ENCODE measurements at regions not wholly inside any gene's neighbourhood (a gene's known extent, or its start where the extent isn't known, plus 50 kb on each side); places are given as distances from the start of the nearest gene placed in this dataset.

DNA sequence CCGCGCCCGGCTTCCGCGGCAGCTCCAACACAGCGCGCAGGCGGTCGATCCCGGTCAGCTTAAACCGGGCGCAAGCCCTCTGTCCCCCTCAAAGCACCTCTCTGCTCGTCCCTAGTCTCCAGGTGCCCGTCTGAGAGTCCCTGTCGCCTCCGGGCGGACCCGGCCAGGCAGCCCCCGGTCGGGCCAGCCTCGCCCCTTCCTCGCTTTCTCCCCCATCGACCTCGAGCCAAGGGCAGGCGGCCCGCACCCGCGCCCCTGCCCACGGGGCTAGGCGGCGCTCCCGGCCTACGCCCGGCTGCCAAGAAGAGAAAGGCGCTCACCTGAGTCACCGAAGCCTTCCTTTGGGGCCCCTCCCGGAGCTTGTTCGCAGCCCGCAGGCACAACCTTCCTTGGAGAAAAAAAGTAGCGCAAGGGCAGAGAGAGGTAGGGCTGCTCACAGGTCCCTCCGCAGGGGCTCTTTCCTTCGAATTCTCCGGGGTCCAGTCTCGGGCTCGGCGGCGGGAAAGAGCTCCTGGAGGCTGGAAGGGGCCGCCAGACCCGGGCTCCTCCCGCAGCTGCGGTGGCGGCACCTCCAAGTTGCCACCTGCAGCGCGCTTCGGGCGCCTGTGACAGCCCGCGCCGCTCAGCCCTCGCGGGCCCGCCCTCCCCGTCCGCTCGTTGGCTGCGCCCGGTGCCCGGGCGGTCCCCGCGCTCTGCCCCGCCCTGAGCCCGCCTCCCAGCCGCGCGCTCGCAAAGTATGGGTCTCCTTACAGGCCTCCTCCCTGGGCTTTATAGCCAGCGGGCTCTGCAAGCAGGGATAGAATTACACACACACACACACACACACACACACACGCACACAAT is 86.5 kb upstream of the EPB41L3 start (continued):
- TF ChIP-seq ZNF76 (tag by site-specific recombination; IDR thresholded peaks at IDR 0.05; ENCODE audit: borderline replicate concordance, low read depth), result no peak
- TF ChIP-seq, protein P1, sequence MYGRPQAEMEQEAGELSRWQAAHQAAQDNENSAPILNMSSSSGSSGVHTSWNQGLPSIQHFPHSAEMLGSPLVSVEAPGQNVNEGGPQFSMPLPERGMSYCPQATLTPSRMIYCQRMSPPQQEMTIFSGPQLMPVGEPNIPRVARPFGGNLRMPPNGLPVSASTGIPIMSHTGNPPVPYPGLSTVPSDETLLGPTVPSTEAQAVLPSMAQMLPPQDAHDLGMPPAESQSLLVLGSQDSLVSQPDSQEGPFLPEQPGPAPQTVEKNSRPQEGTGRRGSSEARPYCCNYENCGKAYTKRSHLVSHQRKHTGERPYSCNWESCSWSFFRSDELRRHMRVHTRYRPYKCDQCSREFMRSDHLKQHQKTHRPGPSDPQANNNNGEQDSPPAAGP (tag by site-specific recombination; IDR thresholded peaks at IDR 0.05), result peak; percentile 77
- peak; percentile 42; the same call in 1 of the 2 replicates for TF ChIP-seq ZNF561 (tag by site-specific recombination; IDR thresholded peaks at IDR 0.05; ENCODE audit: borderline replicate concordance)
- peak; percentile 63; the same call in 1 of the 2 replicates for TF ChIP-seq ZBTB20 (tag by site-specific recombination; IDR thresholded peaks at IDR 0.05)
- peak; percentile 56 for TF ChIP-seq SP3 (tag by site-specific recombination; IDR thresholded peaks at IDR 0.05)
- TF ChIP-seq ZNF777 (tag by site-specific recombination; IDR thresholded peaks at IDR 0.05; ENCODE audit: borderline replicate concordance), result peak; percentile 71; the same call in 1 of the 2 replicates
- TF ChIP-seq ZSCAN16 (tag by site-specific recombination; IDR thresholded peaks at IDR 0.05), result peak; percentile 79
- TF ChIP-seq ZNF660 (tag by site-specific recombination; IDR thresholded peaks at IDR 0.05), result peak; percentile 65
- TF ChIP-seq KLF10 (tag by site-specific recombination; IDR thresholded peaks at IDR 0.05), result peak; percentile 56; the same call in 1 of the 2 replicates
- no peak for TF ChIP-seq EGR2 (tag by site-specific recombination; IDR thresholded peaks at IDR 0.05; ENCODE audit: low read depth)
- TF ChIP-seq ZEB2 (tag by site-specific recombination; IDR thresholded peaks at IDR 0.05), result 0 out of 2 replicates have a peak, but pooled peaks have one; percentile 35
- TF ChIP-seq ZNF629 (tag by site-specific recombination; IDR thresholded peaks at IDR 0.05), result 0 out of 2 replicates have a peak, but pooled peaks have one; percentile 25
- peak; percentile 59; the same call in 1 of the 2 replicates for TF ChIP-seq ZNF692 (tag by site-specific recombination; IDR thresholded peaks at IDR 0.05)
- TF ChIP-seq ZBTB17 (tag by site-specific recombination; IDR thresholded peaks at IDR 0.05), result no peak
- TF ChIP-seq KLF1 (tag by site-specific recombination; IDR thresholded peaks at IDR 0.05), result peak; percentile 75
- TF ChIP-seq, protein P2, sequence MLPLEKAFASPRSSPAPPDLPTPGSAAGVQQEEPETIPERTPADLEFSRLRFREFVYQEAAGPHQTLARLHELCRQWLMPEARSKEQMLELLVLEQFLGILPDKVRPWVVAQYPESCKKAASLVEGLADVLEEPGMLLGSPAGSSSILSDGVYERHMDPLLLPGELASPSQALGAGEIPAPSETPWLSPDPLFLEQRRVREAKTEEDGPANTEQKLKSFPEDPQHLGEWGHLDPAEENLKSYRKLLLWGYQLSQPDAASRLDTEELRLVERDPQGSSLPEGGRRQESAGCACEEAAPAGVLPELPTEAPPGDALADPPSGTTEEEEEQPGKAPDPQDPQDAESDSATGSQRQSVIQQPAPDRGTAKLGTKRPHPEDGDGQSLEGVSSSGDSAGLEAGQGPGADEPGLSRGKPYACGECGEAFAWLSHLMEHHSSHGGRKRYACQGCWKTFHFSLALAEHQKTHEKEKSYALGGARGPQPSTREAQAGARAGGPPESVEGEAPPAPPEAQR (tag by site-specific recombination; IDR thresholded peaks at IDR 0.05), result 0 out of 2 replicates have a peak, but pooled peaks have one; percentile 65
- TF ChIP-seq, protein P3, sequence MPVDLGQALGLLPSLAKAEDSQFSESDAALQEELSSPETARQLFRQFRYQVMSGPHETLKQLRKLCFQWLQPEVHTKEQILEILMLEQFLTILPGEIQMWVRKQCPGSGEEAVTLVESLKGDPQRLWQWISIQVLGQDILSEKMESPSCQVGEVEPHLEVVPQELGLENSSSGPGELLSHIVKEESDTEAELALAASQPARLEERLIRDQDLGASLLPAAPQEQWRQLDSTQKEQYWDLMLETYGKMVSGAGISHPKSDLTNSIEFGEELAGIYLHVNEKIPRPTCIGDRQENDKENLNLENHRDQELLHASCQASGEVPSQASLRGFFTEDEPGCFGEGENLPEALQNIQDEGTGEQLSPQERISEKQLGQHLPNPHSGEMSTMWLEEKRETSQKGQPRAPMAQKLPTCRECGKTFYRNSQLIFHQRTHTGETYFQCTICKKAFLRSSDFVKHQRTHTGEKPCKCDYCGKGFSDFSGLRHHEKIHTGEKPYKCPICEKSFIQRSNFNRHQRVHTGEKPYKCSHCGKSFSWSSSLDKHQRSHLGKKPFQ (tag by site-specific recombination; IDR thresholded peaks at IDR 0.05), result no peak
- no peak; the same call in 1 of the 2 replicates for TF ChIP-seq ZNF701 (tag by site-specific recombination; IDR thresholded peaks at IDR 0.05)
- peak; percentile 35; the same call in 1 of the 2 replicates for TF ChIP-seq ZSCAN30 (tag by site-specific recombination; IDR thresholded peaks at IDR 0.05)
- TF ChIP-seq, protein P4, sequence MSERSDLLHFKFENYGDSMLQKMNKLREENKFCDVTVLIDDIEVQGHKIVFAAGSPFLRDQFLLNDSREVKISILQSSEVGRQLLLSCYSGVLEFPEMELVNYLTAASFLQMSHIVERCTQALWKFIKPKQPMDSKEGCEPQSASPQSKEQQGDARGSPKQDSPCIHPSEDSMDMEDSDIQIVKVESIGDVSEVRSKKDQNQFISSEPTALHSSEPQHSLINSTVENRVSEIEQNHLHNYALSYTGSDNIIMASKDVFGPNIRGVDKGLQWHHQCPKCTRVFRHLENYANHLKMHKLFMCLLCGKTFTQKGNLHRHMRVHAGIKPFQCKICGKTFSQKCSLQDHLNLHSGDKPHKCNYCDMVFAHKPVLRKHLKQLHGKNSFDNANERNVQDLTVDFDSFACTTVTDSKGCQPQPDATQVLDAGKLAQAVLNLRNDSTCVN (tag by site-specific recombination; optimal IDR thresholded peaks at IDR 0.05), result peak; percentile 30
- TF ChIP-seq ZNF133 (tag by site-specific recombination; IDR thresholded peaks at IDR 0.05), result no peak
- TF ChIP-seq ZNF341 (tag by site-specific recombination; IDR thresholded peaks at IDR 0.05; ENCODE audit: low read depth), result peak; percentile 54; the same call in 1 of the 2 replicates
- TF ChIP-seq ZNF394 (tag by site-specific recombination; IDR thresholded peaks at IDR 0.05; ENCODE audit: borderline replicate concordance), result peak; percentile 24; the same call in 1 of the 2 replicates
- TF ChIP-seq ZNF335 (tag by site-specific recombination; conservative IDR thresholded peaks at IDR 0.05), result peak; percentile 63
